ENCODE measurements at regions not wholly inside any gene's neighbourhood (a gene's known extent, or its start where the extent isn't known, plus 50 kb on each side); places are given as distances from the start of the nearest gene placed in this dataset.
"Not testable (repeated sequence)": the region's sequence is repeated elsewhere in the genome, so short reads cannot be mapped to it uniquely, and the experiment has no call there.

GRCh38 chr14:89514601-89515000, 97.6 kb upstream of the FOXN3 start:
- ATAC-seq: no peak

DNA sequence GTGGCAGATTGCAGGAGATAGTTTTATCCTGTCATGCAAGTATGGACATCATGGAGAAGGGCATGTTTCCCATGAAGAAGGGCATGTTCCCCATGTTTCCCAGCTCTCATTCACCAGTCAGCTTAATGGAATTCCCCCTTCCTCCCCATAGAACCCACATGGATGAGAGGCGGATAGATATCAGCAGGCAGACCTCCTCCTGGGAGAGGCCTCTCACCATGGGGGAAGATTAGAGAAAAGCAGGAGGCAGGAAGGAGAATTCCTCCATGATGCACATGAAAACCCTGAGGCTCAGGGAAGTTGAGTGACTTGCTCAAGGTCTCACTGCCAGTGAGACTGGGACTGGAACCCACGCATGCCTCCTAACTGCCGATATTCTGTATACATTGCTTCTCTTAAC, 92.9 kb upstream of the FOXN3 start:
- H3K27ac ChIP-seq: peak overlapping the region; percentile 8
- H3K27me3 ChIP-seq (ENCODE audit: low read depth): no peaks in the 10 kb centered on the region
- H3K4me3 ChIP-seq: no peak overlapping the region
- no peaks in the 10 kb centered on the region for H3K36me3 ChIP-seq
- no peaks in the 10 kb centered on the region for H3K4me1 ChIP-seq
- intact Hi-C loops (cut with DNase I): no loop called here
- TF ChIP-seq CTCF (IDR thresholded peaks at IDR 0.05): no peak
- DNase-seq: no peak
- no peak for ATAC-seq
- no peaks in the 10 kb centered on the region for H3K9me3 ChIP-seq

More at GRCh38 chr14:89514601-89515000, 97.6 kb upstream of the FOXN3 start:
- Histone ChIP-seq H3K36me3 (no peaks in the 10 kb centered on the region), H3K4me3 (no peak overlapping the region), H3K4me1 (no peaks in the 10 kb centered on the region), H3K27ac (no peak overlapping the region), H3K27me3 (ENCODE audit: low read depth) (no peaks in the 10 kb centered on the region), H3K9me3 (no peaks in the 10 kb centered on the region)
- TF ChIP-seq CTCF (IDR thresholded peaks at IDR 0.05): no peak
- no peak for DNase-seq
- intact Hi-C loops (cut with DNase I): no loop called here

- no peak for TF ChIP-seq CTCF (IDR thresholded peaks at IDR 0.05)
- H3K27ac ChIP-seq: no peak overlapping the region
- no peaks in the 10 kb centered on the region for H3K9me3 ChIP-seq
- H3K27me3 ChIP-seq (ENCODE audit: low read depth): no peaks in the 10 kb centered on the region
- ATAC-seq (no peak), DNase-seq (no peak)
- peaks cover 6% of the 10 kb centered on the region for H3K4me1 ChIP-seq
- H3K4me3 ChIP-seq: no peak overlapping the region
- intact Hi-C loops (cut with DNase I): no loop called here
- H3K36me3 ChIP-seq: no peaks in the 10 kb centered on the region
Measured at GRCh38 chr14:89508863-89509262, 91.8 kb upstream of the FOXN3 start.

DNA sequence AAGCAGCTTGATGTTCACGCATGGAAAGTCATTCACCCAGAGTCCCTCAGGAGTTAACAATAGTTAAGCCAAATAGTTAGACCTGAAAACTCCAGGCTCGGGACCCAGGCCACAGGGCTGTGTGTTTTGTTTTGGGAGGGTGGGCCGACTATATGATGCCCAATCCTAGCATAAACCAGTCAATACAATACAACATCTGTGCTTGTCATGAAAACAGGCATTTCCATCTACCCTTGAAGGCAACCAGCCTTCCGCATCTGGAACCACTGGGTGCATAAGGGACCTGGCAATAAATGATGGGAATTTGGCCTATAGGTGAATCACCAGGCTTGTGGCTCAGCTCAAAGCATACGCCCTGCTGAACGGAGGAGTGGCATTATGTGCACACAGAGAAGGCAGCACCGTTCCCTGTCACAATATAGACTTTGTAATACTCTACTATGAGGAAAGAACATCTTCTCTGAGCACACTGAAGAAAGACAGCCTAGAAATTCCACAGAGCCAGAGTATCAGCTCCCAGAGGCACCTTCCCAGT, 91.0 kb upstream of the FOXN3 start:
- Histone ChIP-seq H3K4me3 (no peak overlapping the region), H3K4me1 (peaks cover 11% of the 10 kb centered on the region), H3K36me3 (no peaks in the 10 kb centered on the region), H3K27ac (no peak overlapping the region), H3K9me3 (no peaks in the 10 kb centered on the region), H3K27me3 (ENCODE audit: low read depth) (no peaks in the 10 kb centered on the region)
- no peak for ATAC-seq
- TF ChIP-seq CTCF (IDR thresholded peaks at IDR 0.05): no peak
- intact Hi-C loops (cut with DNase I): no loop called here
- no peak for DNase-seq

DNA sequence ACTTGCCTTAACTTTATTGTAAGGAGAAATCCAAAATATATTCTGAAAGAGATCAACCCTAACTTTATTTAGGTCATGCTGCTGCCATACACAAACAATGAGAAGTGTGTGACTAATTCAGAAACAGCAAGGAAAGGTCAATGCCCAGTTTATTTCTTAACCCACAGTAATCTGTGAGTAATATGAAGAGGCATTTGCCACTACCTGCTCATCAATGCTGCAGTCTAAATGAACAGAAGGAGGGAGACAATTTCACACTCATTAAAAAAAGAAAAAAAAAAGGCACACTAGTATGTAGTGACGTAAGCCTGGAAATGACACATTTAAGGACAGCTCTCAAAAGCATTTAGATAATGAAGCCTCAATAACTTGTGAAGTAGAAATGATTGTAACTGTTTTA, 90.5 kb upstream of the FOXN3 start:
- Histone ChIP-seq H3K27me3 (ENCODE audit: low read depth) (no peaks in the 10 kb centered on the region), H3K36me3 (no peaks in the 10 kb centered on the region), H3K4me3 (no peak overlapping the region), H3K27ac (no peak overlapping the region), H3K4me1 (peaks cover 11% of the 10 kb centered on the region), H3K9me3 (no peaks in the 10 kb centered on the region)
- DNase-seq (no peak), ATAC-seq (no peak)
- intact Hi-C loops (cut with DNase I): no loop called here
- TF ChIP-seq CTCF (IDR thresholded peaks at IDR 0.05): no peak

DNA sequence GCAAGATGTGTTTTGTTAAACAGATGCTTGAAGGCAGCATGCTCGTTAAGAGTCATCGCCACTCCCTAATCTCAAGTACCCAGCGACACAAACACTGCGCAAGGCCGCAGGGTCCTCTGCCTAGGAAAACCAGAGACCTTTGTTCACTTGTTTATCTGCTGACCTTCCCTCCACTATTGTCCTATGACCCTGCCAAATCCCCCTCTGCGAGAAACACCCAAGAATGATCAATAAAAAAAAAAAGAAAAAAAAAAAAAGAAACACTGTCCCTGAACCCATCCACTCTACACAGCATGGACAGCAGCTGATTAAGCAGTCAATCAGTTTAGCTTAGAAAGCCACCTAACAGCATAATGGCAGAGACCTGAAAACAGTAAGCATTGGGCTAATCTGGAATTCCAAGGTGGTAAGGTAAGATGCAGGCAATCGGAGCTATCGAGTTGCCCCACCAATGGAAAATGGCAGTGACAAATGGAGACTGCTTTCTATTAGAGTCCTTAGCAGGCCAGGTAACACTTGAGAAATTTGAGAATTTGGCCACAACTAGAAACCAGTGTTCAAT, 89.9 kb upstream of the FOXN3 start:
- H3K27ac ChIP-seq; H3K36me3 ChIP-seq; H3K4me3 ChIP-seq; intact Hi-C loops (cut with DNase I); DNase-seq; H3K9me3 ChIP-seq; H3K27me3 ChIP-seq (ENCODE audit: low read depth); ATAC-seq: not testable (repeated sequence)
- H3K4me1 ChIP-seq: peaks cover 11% of the 10 kb centered on the region

Measured in lower lobe of right lung (tissue), 2 donors.